ENCODE measurements at regions not wholly inside any gene's neighbourhood (a gene's known extent, or its start where the extent isn't known, plus 50 kb on each side); places are given as distances from the start of the nearest gene placed in this dataset.

GRCh38 chr2:175628243-175628642, 373.8 kb downstream of the LNPK start:
- no peak overlapping the region for H3K4me3 ChIP-seq (ENCODE audit: extremely low read depth in 1 of 4, insufficient read depth in 2 of 4, low read depth in 3 of 4, low read length in 4 of 4)
- no peaks in the 10 kb centered on the region for H3K79me2 ChIP-seq (ENCODE audit: control insufficient read depth in 1 of 2, insufficient read depth in 2 of 2, low read length in 2 of 2)
- ChIA-PET POLR2A (ENCODE audit: partially characterized antibody) (no interaction called here), CTCF (ENCODE audit: partially characterized antibody) (no interaction called here)
- H4K20me1 ChIP-seq (replicated peaks in 1 of 2; ENCODE audit: control insufficient read depth in 1 of 2, insufficient read depth in 2 of 2, low read length in 2 of 2) = no peaks in the 10 kb centered on the region
- H2BK15ac ChIP-seq (ENCODE audit: low read length) = no peak overlapping the region
- H3K9me3 ChIP-seq (ENCODE audit: insufficient read depth in 2 of 2, low read depth in 1 of 2, low read length in 1 of 2) = no peaks in the 10 kb centered on the region
- FAIRE-seq (no peak), DNase-seq (ENCODE audit: low read depth in 1 of 2, low spot score in 2 of 2) (no peak)
- no peak overlapping the region for H3K4ac ChIP-seq (replicated peaks; ENCODE audit: insufficient read length, low read depth, low read length)
- no peaks in the 10 kb centered on the region; the same call in 1 of the 2 replicates for H3K79me1 ChIP-seq (ENCODE audit: low read depth, low read length)
- H2BK12ac ChIP-seq (ENCODE audit: low read depth, low read length) = no peak overlapping the region
- no peak overlapping the region for H2AK5ac ChIP-seq (ENCODE audit: low read depth, low read length)
- no peak overlapping the region for H3K56ac ChIP-seq (replicated peaks; ENCODE audit: insufficient read length, low read depth, low read length)
- no peak overlapping the region for H4K8ac ChIP-seq (ENCODE audit: extremely low read depth, insufficient read depth, low read length)
- H4K5ac ChIP-seq (ENCODE audit: insufficient read length, low read depth, low read length) = no peak overlapping the region
- no peaks in the 10 kb centered on the region for H3K23me2 ChIP-seq (ENCODE audit: low read depth, low read length)
- H3K27ac ChIP-seq (ENCODE audit: low read depth, low read length) = no peak overlapping the region
- H3K4me2 ChIP-seq (ENCODE audit: insufficient read depth in 1 of 2, low read depth in 2 of 2, low read length in 2 of 2) = no peak overlapping the region
- no peak overlapping the region for H3K23ac ChIP-seq (ENCODE audit: insufficient read length)
- no peak overlapping the region for H2BK5ac ChIP-seq (ENCODE audit: low read depth, low read length)
- no peak overlapping the region for H4K91ac ChIP-seq (replicated peaks; ENCODE audit: insufficient read length, low read length)
- H3K36me3 ChIP-seq (ENCODE audit: control insufficient read depth in 2 of 4, insufficient read depth in 4 of 4, low read length in 3 of 4) = no peaks in the 10 kb centered on the region
- H3K18ac ChIP-seq (ENCODE audit: extremely low read depth, low read length) = no peak overlapping the region
- peaks cover 0 to 1% (median 0%) of the 10 kb centered on the region in 4 experiments; a peak in 1 of 7 replicates for H3K27me3 ChIP-seq (replicated peaks in 1 of 4; ENCODE audit: control insufficient read depth in 3 of 4, extremely low read depth in 1 of 4, insufficient read depth in 3 of 4, low read length in 3 of 4)
- TF ChIP-seq EZH2 (IDR thresholded peaks at IDR 0.05; ENCODE audit: low read depth, low read length, severe bottlenecking) (no peak), BRCA1 (IDR thresholded peaks at IDR 0.05; ENCODE audit: low read depth, low read length) (no peak), SP1 (IDR thresholded peaks at IDR 0.05; ENCODE audit: low read depth, low read length) (no peak), USF2 (IDR thresholded peaks at IDR 0.05; ENCODE audit: low read length) (no peak), KDM4A (IDR thresholded peaks at IDR 0.05; ENCODE audit: low read depth, low read length, severe bottlenecking) (no peak), NRF1 (IDR thresholded peaks at IDR 0.05; ENCODE audit: low read depth, low read length) (no peak), CHD2 (IDR thresholded peaks at IDR 0.05; ENCODE audit: low read length) (no peak), ASH2L (IDR thresholded peaks at IDR 0.05; ENCODE audit: low read length) (no peak), RFX5 (IDR thresholded peaks at IDR 0.05; ENCODE audit: borderline replicate concordance, low read depth, low read length) (no peak)
- H2AFZ ChIP-seq (ENCODE audit: low read length) = no peak overlapping the region
- H3K14ac ChIP-seq (ENCODE audit: insufficient read length) = no peak overlapping the region
- no peak overlapping the region for H3K9ac ChIP-seq (replicated peaks in 1 of 4; ENCODE audit: extremely low read depth in 1 of 4, low read depth in 3 of 4, low read length in 3 of 4)
- H2BK20ac ChIP-seq (ENCODE audit: low read length) = no peak overlapping the region
- H3K4me1 ChIP-seq (replicated peaks in 1 of 4; ENCODE audit: control insufficient read depth in 3 of 4, insufficient read depth in 4 of 4, low read length in 3 of 4) = no peaks in the 10 kb centered on the region; a peak in 1 of 7 replicates
- no peak overlapping the region for H2BK120ac ChIP-seq (replicated peaks; ENCODE audit: low read depth, low read length)

All from H1 (cell line).